GM08714 (cell line): ENCODE measurements at regions not wholly inside any gene's neighbourhood (a gene's known extent, or its start where the extent isn't known, plus 50 kb on each side); places are given as distances from the start of the nearest gene placed in this dataset.

Experiments used
- H3K4me3 ChIP-seq: fragments of 200-500 bp; sonication (Bioruptor generic); 2 replicates; pipeline ENCODE4 v1.5.1; 2014; ENCODE audit warnings: mild to moderate bottlenecking, low read length, inconsistent platforms
- ZNF274 ChIP-seq: IDR thresholded peaks from 2 replicates; pipeline ENCODE4 v1.6.1; 2012; ENCODE audit warnings: mild to moderate bottlenecking, low read depth, low read length

GRCh38 chr2:168300460-168300859 lies 53.1 kb upstream of the STK39 start:
- H3K4me3 ChIP-seq: no peak overlapping the region
- no peak for TF ChIP-seq ZNF274

- TF ChIP-seq ZNF274: no peak
- H3K4me3 ChIP-seq: no peak overlapping the region
Observed at GRCh38 chr2:168304024-168304681, 56.8 kb upstream of the STK39 start.

- TF ChIP-seq ZNF274: no peak
- no peak overlapping the region for H3K4me3 ChIP-seq
Observed at GRCh38 chr2:168307379-168307778, 60.0 kb upstream of the STK39 start.

GRCh38 chr2:168310580-168310979 lies 63.2 kb upstream of the STK39 start:
- no peak overlapping the region for H3K4me3 ChIP-seq
- no peak for TF ChIP-seq ZNF274

GRCh38 chr2:168311261-168311910 lies 64.0 kb upstream of the STK39 start:
- TF ChIP-seq ZNF274: no peak
- H3K4me3 ChIP-seq: no peak overlapping the region

- H3K4me3 ChIP-seq: no peak overlapping the region
- TF ChIP-seq ZNF274: no peak
Observed at GRCh38 chr2:168312036-168312822, 64.8 kb upstream of the STK39 start.

GRCh38 chr2:168314236-168314635 lies 66.8 kb upstream of the STK39 start:
- no peak overlapping the region for H3K4me3 ChIP-seq

GRCh38 chr2:168315331-168316072 lies 68.1 kb upstream of the STK39 start:
- TF ChIP-seq ZNF274: no peak
- no peak overlapping the region for H3K4me3 ChIP-seq

More at GRCh38 chr2:168314236-168314635, 66.8 kb upstream of the STK39 start:
- no peak for TF ChIP-seq ZNF274

GRCh38 chr2:168316073-168316440 lies 68.7 kb upstream of the STK39 start:
- no peak overlapping the region for H3K4me3 ChIP-seq
- no peak for TF ChIP-seq ZNF274

GRCh38 chr2:168317282-168317681 lies 69.9 kb upstream of the STK39 start:
- no peak overlapping the region for H3K4me3 ChIP-seq
- no peak for TF ChIP-seq ZNF274

GRCh38 chr2:168320267-168320666 lies 72.9 kb upstream of the STK39 start:
- no peak overlapping the region for H3K4me3 ChIP-seq
- TF ChIP-seq ZNF274: no peak

- TF ChIP-seq ZNF274: no peak
- H3K4me3 ChIP-seq: no peak overlapping the region
Observed at GRCh38 chr2:168322325-168323007, 75.1 kb upstream of the STK39 start.

GRCh38 chr2:168323529-168324021 lies 76.2 kb upstream of the STK39 start:
- no peak for TF ChIP-seq ZNF274
- H3K4me3 ChIP-seq: no peak overlapping the region

GRCh38 chr2:168326572-168326971 lies 79.2 kb upstream of the STK39 start:
- TF ChIP-seq ZNF274: no peak
- H3K4me3 ChIP-seq: no peak overlapping the region

GRCh38 chr2:168327328-168327727 lies 79.9 kb upstream of the STK39 start:
- no peak overlapping the region for H3K4me3 ChIP-seq
- no peak for TF ChIP-seq ZNF274
